HCT116 (cell line): ENCODE measurements at regions not wholly inside any gene's neighbourhood (a gene's known extent, or its start where the extent isn't known, plus 50 kb on each side); places are given as distances from the start of the nearest gene placed in this dataset.
"Not testable (repeated sequence)": the region's sequence is repeated elsewhere in the genome, so short reads cannot be mapped to it uniquely, and the experiment has no call there.

ENCODE experiments used
- ATAC-seq: fragments of 200-7000 bp; cut with Tn5 transposase; 2 replicates; pipeline ENCODE4 v1.9.1; 2020; ENCODE audit warnings: mild to moderate bottlenecking, moderate library complexity
- BruUV-seq: library from RNA; stranded (reverse); fragments of 400-500 nt; replicated peaks from 2 replicates; lab custom pipeline; 2021; lab: Mats Ljungman, UMichigan
- CTCF ChIA-PET: fragments of 300-600 bp; sonication (Branson Sonifier 250); formaldehyde crosslinking; loops from one replicate; lab custom pipeline; 2021; ENCODE audit warnings: antibody characterized with exemption; lab: Charles Lee
- POLR2A ChIA-PET: fragments of 300-600, 350-600 bp; sonication (Branson Sonifier 250); formaldehyde crosslinking; loops from one replicate; lab custom pipeline; 2021; ENCODE audit warnings: antibody characterized with exemption; lab: Charles Lee
- RAD21 ChIA-PET, 2 experiments: fragments of 300-600 bp; sonication (Branson Sonifier 250); formaldehyde crosslinking; loops; one replicate each; lab custom pipeline; 2023; ENCODE audit warnings: low total read pairs in 2 of 2; ENCODE audit not compliant: uncharacterized antibody in 2 of 2, unreplicated experiment in 2 of 2, low non-redundant PET in 1 of 2; lab: Charles Lee
- DNase-seq: peaks from one replicate; pipeline ENCODE4 v3.0.0-alpha.2; 2010; ENCODE audit warnings: low read depth, low spot score
- H2AFZ ChIP-seq: fragments of 200-600 bp; shearing (Covaris generic), sonication (generic); 2 replicates; pipeline ENCODE4 v1.6.1; 2017; ENCODE audit warnings: low read depth, mixed run types, mixed read lengths, antibody characterized with exemption, low read length; ENCODE audit not compliant: poor library complexity, severe bottlenecking
- H3K27ac ChIP-seq: 2 replicates; pipeline ENCODE4 v1.5.1; 2012; ENCODE audit warnings: low read depth, low read length
- H3K27me3 ChIP-seq: fragments of 200-600 bp; sonication (generic); 2 replicates; pipeline ENCODE4 v1.6.1; 2016; ENCODE audit warnings: mixed run types, low read length, mixed read lengths; ENCODE audit not compliant: insufficient read depth
- H3K36me3 ChIP-seq, 2 experiments: fragments of 200-500 bp in 1 of 2; fragments of 200-600 bp in 1 of 2; sonication (Bioruptor generic) in 1 of 2; sonication (generic) in 1 of 2; 2 replicates each; pipeline versions ENCODE4 v1.5.1 to v1.6.1; 2014 to 2016; ENCODE audit warnings: low read length in 2 of 2, inconsistent platforms in 1 of 2, mixed read lengths in 1 of 2, mixed run types in 1 of 2; ENCODE audit not compliant: insufficient read depth in 2 of 2, control insufficient read depth in 1 of 2
- H3K4me1 ChIP-seq, 2 experiments: fragments of 200-600 bp in 1 of 2; sonication (generic) in 1 of 2; 2 replicates each; pipeline versions ENCODE4 v1.5.1 to v1.6.1; 2012 to 2017; ENCODE audit warnings: low read length in 2 of 2, inconsistent platforms in 1 of 2, mild to moderate bottlenecking in 1 of 2, mixed read lengths in 1 of 2, mixed run types in 1 of 2, moderate library complexity in 1 of 2; ENCODE audit not compliant: insufficient read depth in 2 of 2, control insufficient read depth in 1 of 2
- H3K4me2 ChIP-seq: fragments of 200-600 bp; sonication (generic); 2 replicates; pipeline ENCODE4 v1.6.1; 2017; ENCODE audit warnings: mixed run types, low read length, mixed read lengths
- H3K4me3 ChIP-seq, 2 experiments: fragments of 200-600 bp in 1 of 2; sonication (generic) in 1 of 2; replicated peaks in 1 of 2; 2 replicates each; pipeline ENCODE4 v1.5.1; 2011 to 2016; ENCODE audit warnings: low read length in 2 of 2, control low read depth in 1 of 2, low read depth in 1 of 2, mild to moderate bottlenecking in 1 of 2, mixed read lengths in 1 of 2, mixed run types in 1 of 2
- H3K79me2 ChIP-seq: fragments of 200-600 bp; sonication (generic); 2 replicates; pipeline ENCODE4 v1.6.1; 2017; ENCODE audit warnings: mild to moderate bottlenecking, mixed run types, low read length, moderate library complexity, mixed read lengths; ENCODE audit not compliant: insufficient read depth
- H3K9ac ChIP-seq: fragments of 200-600 bp; sonication (generic); 2 replicates; pipeline ENCODE4 v1.6.1; 2016; ENCODE audit warnings: low read length, mixed read lengths
- H3K9me2 ChIP-seq: fragments of 200-600 bp; sonication (generic), shearing (Covaris generic); 2 replicates; pipeline ENCODE4 v1.6.1; 2017; ENCODE audit warnings: mixed run types, mild to moderate bottlenecking, moderate library complexity; ENCODE audit not compliant: insufficient read depth
- H3K9me3 ChIP-seq, 2 experiments: fragments of 200-500 bp in 1 of 2; fragments of 200-600 bp in 1 of 2; sonication (Bioruptor generic) in 1 of 2; sonication (generic) in 1 of 2; 2 replicates each; pipeline ENCODE4 v1.6.1; 2014 to 2017; ENCODE audit warnings: low read length in 2 of 2, mixed read lengths in 2 of 2, inconsistent platforms in 1 of 2, low read depth in 1 of 2, mild to moderate bottlenecking in 1 of 2, mixed run types in 1 of 2, moderate library complexity in 1 of 2; ENCODE audit not compliant: control insufficient read depth in 1 of 2, insufficient read depth in 1 of 2
- H4K20me1 ChIP-seq: fragments of 200-600 bp; sonication (generic), shearing (Covaris generic); 2 replicates; pipeline ENCODE4 v1.6.1; 2017; ENCODE audit warnings: mixed run types, mild to moderate bottlenecking, moderate library complexity; ENCODE audit not compliant: insufficient read depth
- JUND ChIP-seq: IDR thresholded peaks from 2 replicates; pipeline ENCODE4 v1.6.1; 2012
- intact Hi-C: fragments of 100-400 bp; cut with micrococcal nuclease; formaldehyde crosslinking; loops from 2 replicates; pipeline ENCODE4 v1.10.0; 2022

DNA sequence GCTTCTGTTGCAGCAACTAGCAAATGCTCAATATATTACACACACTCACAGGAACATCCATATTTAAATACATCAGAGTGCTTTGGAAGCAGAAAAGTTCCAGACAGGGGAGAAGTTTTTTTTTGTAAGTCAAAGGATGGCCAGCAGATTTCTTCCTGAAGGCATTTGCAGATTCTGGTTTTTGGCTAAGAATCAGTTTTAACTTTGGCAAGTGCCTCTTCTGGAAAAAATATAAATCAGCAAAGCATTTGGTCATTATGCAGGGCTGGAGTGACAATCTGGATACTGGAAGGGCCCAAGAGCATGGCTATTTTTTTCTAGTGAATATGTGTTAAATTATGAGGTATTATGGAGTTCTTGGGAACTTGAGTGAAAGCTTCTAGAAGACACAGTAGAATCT is 495.3 kb upstream of the ARPP21 start:
- H3K4me3 ChIP-seq, result no peak overlapping the region
- TF ChIP-seq JUND, result no peak
- H3K9ac ChIP-seq, result no peak overlapping the region
- H4K20me1 ChIP-seq, result no peaks in the 10 kb centered on the region; the same call in 1 of the 2 replicates
- H3K9me3 ChIP-seq, result no peaks in the 10 kb centered on the region; a peak in 2 of 4 replicates
- no peaks in the 10 kb centered on the region for H3K36me3 ChIP-seq
- ChIA-PET CTCF (no interaction called here), RAD21 (no interaction called here), POLR2A (no interaction called here)
- no peak overlapping the region for H2AFZ ChIP-seq
- intact Hi-C loops, result no loop called here
- ATAC-seq (no peak), DNase-seq (no peak)
- no peaks in the 10 kb centered on the region for H3K9me2 ChIP-seq
- no peaks in the 10 kb centered on the region for H3K27me3 ChIP-seq
- no peak overlapping the region for H3K4me2 ChIP-seq
- H3K79me2 ChIP-seq, result no peaks in the 10 kb centered on the region
- H3K27ac ChIP-seq, result no peak overlapping the region
- no TSS peak for BruUV-seq
- H3K4me1 ChIP-seq, result no peaks in the 10 kb centered on the region

DNA sequence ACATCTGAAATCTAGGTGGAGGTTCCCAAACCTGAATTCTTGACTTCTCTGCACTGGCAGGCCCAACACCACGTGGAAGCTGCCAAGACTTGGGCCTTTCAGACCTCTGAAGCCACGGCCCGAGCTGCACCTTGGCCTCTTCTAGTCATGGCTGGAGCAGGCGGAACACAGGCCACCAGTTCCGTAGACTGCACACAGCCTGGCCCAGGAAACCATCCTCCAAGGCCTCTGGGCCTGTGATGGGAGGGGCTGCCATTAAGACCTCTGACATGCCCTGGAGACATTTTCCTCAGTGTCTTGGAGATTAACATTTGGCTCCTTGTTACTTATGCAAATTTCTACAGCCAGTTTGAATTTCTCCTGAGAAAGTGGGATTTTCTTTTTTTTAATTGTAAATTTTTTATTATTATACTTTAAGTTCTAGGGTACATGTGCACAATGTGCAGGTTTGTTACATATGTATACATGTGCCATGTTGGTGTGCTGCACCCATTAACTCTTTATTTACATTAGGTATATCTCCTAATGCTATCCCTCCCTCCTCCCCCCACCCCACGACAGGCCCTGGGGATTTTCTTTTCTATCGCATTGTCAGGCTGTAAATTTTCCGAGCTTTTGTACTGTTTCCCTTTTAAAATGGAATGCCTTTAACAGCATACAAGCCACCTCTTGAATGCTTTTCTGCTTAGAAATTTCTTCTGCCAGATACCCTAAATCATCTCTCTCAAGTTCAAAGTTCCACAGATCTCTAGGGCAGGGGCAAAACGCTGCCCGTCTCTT is 492.9 kb upstream of the ARPP21 start:
- RAD21 ChIA-PET, BruUV-seq: not testable (repeated sequence)

More for the DNA sequence above, 492.9 kb upstream of the ARPP21 start:
- ATAC-seq, H2AFZ ChIP-seq, H3K36me3 ChIP-seq, H3K4me3 ChIP-seq, H3K27ac ChIP-seq, POLR2A ChIA-PET, H3K9me2 ChIP-seq, intact Hi-C loops, H3K9me3 ChIP-seq, H3K9ac ChIP-seq, H4K20me1 ChIP-seq, CTCF ChIA-PET, H3K4me2 ChIP-seq, H3K27me3 ChIP-seq, H3K79me2 ChIP-seq, H3K4me1 ChIP-seq, DNase-seq: not testable (repeated sequence)
